ENCODE measurements at regions not wholly inside any gene's neighbourhood (a gene's known extent, or its start where the extent isn't known, plus 50 kb on each side); places are given as distances from the start of the nearest gene placed in this dataset.

- TF ChIP-seq MXD1 (CRISPR knock-in tag; IDR thresholded peaks at IDR 0.05; ENCODE audit: borderline replicate concordance, poor library complexity, severe bottlenecking) (no peak), POLR2AphosphoS2 (IDR thresholded peaks at IDR 0.05; ENCODE audit: low read length) (no peak), MTF1 (CRISPR knock-in tag; IDR thresholded peaks at IDR 0.05; ENCODE audit: borderline replicate concordance) (no peak), BRF1 (IDR thresholded peaks at IDR 0.05; ENCODE audit: borderline replicate concordance, extremely low read depth, insufficient read length) (no peak), POLR2A (conservative IDR thresholded peaks at IDR 0.05) (no peak), FOXA3 (CRISPR knock-in tag; conservative IDR thresholded peaks at IDR 0.05 in 1 of 2, IDR thresholded peaks at IDR 0.05 in 1 of 2) (no peak), ZNF318 (IDR thresholded peaks at IDR 0.05; ENCODE audit: borderline replicate concordance in 1 of 2, low read depth in 1 of 2) (no peak), HMG20B (CRISPR knock-in tag; IDR thresholded peaks at IDR 0.05) (no peak), ZNF184 (CRISPR knock-in tag; IDR thresholded peaks at IDR 0.05) (no peak), SAFB (IDR thresholded peaks at IDR 0.05; ENCODE audit: borderline replicate concordance, low read depth, low read length) (no peak), FOXJ3 (CRISPR knock-in tag; IDR thresholded peaks at IDR 0.05) (no peak)
- TF ChIP-seq, protein P1, sequence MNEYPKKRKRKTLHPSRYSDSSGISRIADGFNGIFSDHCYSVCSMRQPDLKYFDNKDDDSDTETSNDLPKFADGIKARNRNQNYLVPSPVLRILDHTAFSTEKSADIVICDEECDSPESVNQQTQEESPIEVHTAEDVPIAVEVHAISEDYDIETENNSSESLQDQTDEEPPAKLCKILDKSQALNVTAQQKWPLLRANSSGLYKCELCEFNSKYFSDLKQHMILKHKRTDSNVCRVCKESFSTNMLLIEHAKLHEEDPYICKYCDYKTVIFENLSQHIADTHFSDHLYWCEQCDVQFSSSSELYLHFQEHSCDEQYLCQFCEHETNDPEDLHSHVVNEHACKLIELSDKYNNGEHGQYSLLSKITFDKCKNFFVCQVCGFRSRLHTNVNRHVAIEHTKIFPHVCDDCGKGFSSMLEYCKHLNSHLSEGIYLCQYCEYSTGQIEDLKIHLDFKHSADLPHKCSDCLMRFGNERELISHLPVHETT (CRISPR knock-in tag; conservative IDR thresholded peaks at IDR 0.05 in 1 of 2, IDR thresholded peaks at IDR 0.05 in 1 of 2) = no peak
- TF ChIP-seq, protein P2, sequence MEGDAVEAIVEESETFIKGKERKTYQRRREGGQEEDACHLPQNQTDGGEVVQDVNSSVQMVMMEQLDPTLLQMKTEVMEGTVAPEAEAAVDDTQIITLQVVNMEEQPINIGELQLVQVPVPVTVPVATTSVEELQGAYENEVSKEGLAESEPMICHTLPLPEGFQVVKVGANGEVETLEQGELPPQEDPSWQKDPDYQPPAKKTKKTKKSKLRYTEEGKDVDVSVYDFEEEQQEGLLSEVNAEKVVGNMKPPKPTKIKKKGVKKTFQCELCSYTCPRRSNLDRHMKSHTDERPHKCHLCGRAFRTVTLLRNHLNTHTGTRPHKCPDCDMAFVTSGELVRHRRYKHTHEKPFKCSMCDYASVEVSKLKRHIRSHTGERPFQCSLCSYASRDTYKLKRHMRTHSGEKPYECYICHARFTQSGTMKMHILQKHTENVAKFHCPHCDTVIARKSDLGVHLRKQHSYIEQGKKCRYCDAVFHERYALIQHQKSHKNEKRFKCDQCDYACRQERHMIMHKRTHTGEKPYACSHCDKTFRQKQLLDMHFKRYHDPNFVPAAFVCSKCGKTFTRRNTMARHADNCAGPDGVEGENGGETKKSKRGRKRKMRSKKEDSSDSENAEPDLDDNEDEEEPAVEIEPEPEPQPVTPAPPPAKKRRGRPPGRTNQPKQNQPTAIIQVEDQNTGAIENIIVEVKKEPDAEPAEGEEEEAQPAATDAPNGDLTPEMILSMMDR (IDR thresholded peaks at IDR 0.05 in 2 of 3, conservative IDR thresholded peaks at IDR 0.05 in 1 of 3; ENCODE audit: insufficient read depth in 2 of 3, low read depth in 1 of 3, low read length in 3 of 3) = no peak
- TF ChIP-seq, protein P3, sequence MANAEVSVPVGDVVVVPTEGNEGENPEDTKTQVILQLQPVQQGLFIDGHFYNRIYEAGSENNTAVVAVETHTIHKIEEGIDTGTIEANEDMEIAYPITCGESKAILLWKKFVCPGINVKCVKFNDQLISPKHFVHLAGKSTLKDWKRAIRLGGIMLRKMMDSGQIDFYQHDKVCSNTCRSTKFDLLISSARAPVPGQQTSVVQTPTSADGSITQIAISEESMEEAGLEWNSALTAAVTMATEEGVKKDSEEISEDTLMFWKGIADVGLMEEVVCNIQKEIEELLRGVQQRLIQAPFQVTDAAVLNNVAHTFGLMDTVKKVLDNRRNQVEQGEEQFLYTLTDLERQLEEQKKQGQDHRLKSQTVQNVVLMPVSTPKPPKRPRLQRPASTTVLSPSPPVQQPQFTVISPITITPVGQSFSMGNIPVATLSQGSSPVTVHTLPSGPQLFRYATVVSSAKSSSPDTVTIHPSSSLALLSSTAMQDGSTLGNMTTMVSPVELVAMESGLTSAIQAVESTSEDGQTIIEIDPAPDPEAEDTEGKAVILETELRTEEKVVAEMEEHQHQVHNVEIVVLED (CRISPR knock-in tag; IDR thresholded peaks at IDR 0.05) = no peak
These were observed 108.0 kb upstream of the PPP1R26 start for GRCh38 chr9:135371535-135371934.

All from K562 (cell line).